ENCODE measurements at regions not wholly inside any gene's neighbourhood (a gene's known extent, or its start where the extent isn't known, plus 50 kb on each side); places are given as distances from the start of the nearest gene placed in this dataset.

DNA sequence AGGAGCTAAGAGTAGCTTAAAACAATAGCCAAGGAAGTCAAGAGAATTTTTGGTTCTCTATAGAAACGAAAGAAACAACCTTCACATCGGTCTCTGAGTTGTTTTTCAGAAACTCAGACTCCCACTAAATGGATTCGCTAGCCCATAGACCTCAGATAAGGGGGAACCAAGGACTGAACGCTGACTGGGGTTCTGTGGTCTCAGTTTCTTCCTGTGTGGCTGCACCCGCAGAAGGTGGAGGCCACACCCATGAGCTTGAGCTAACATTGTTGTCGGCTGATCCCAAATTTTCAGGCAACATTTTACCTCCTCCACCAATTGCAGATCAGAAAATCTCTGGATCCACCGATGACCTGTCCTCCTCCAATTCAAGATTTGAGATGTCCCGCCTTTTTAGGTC is 456.1 kb downstream of the AJAP1 start:
- no peaks in the 10 kb centered on the region for H3K36me3 ChIP-seq (replicated peaks in 1 of 2; ENCODE audit: control insufficient read depth in 1 of 2, insufficient read depth in 2 of 2, low read length in 2 of 2)
- Mint-ChIP-seq H3K27ac (no peak overlapping the region), H3K9me3 (peaks cover 0 to 15% (median 0%) of the 10 kb centered on the region in 7 donors), H3K36me3 (no peaks in the 10 kb centered on the region), H3K4me1 (no peaks in the 10 kb centered on the region), H3K27me3 (ENCODE audit: low read depth in 3 of 3) (peaks cover 0 to 1% (median 0%) of the 10 kb centered on the region in 3 donors), H3K4me3 (no peak overlapping the region)
- H3K27ac ChIP-seq (ENCODE audit: low read depth in 1 of 2, low read length in 2 of 2): no peak overlapping the region
- H3K27me3 ChIP-seq (ENCODE audit: control insufficient read depth in 2 of 2, insufficient read depth in 2 of 2, low read length in 2 of 2): no peaks in the 10 kb centered on the region
- no peaks in the 10 kb centered on the region for H3K4me1 ChIP-seq (ENCODE audit: control insufficient read depth in 1 of 2, insufficient read depth in 2 of 2, low read length in 2 of 2)
- no peaks in the 10 kb centered on the region for H3K79me2 ChIP-seq (ENCODE audit: insufficient read depth, low read length)
- H3K9me3 ChIP-seq (replicated peaks in 1 of 2; ENCODE audit: control insufficient read depth in 1 of 2, insufficient read depth in 1 of 2, low read length in 2 of 2): no peaks in the 10 kb centered on the region
- no peak for DNase-seq
- intact Hi-C loops (cut with micrococcal nuclease): no loop called here
- no peak overlapping the region for H3K4me3 ChIP-seq (replicated peaks in 1 of 3; ENCODE audit: low read depth in 2 of 3, low read length in 3 of 3)
- no peak overlapping the region for H3K9ac ChIP-seq (ENCODE audit: insufficient read depth, low read length, poor library complexity, severe bottlenecking)
- TF ChIP-seq, protein P1, sequence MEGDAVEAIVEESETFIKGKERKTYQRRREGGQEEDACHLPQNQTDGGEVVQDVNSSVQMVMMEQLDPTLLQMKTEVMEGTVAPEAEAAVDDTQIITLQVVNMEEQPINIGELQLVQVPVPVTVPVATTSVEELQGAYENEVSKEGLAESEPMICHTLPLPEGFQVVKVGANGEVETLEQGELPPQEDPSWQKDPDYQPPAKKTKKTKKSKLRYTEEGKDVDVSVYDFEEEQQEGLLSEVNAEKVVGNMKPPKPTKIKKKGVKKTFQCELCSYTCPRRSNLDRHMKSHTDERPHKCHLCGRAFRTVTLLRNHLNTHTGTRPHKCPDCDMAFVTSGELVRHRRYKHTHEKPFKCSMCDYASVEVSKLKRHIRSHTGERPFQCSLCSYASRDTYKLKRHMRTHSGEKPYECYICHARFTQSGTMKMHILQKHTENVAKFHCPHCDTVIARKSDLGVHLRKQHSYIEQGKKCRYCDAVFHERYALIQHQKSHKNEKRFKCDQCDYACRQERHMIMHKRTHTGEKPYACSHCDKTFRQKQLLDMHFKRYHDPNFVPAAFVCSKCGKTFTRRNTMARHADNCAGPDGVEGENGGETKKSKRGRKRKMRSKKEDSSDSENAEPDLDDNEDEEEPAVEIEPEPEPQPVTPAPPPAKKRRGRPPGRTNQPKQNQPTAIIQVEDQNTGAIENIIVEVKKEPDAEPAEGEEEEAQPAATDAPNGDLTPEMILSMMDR (IDR thresholded peaks at IDR 0.05): no peak
- 71% methylated on average over 5 of the region's 8 CpGs for WGBS (ENCODE audit: insufficient coverage)
- no peaks in the 10 kb centered on the region for H4K20me1 ChIP-seq (ENCODE audit: insufficient read depth, low read length)
- H2AFZ ChIP-seq (ENCODE audit: insufficient read depth, low read depth, low read length, poor library complexity, severe bottlenecking): no peak overlapping the region
- no peak overlapping the region for H3K4me2 ChIP-seq (replicated peaks; ENCODE audit: extremely low read depth, low read length, poor library complexity, severe bottlenecking)

DNA sequence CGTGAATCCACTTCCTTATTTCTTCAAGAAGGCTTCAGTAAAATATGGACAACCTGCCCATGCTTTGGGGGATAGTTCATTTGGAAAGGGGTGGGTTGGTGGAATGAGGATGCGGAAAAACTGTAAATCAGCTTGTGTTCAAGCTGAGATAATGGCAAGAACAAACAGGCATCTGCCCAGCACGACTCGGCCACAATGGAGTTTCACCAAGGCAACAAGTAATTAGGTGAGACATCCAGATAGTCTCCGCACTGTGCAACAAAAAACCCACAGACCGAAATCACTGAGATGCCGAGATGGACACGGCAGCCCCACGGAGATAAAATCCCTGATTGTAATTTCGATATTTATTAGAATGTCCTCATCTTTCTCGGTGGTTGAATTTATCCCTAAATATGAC is 455.2 kb downstream of the AJAP1 start:
- Histone ChIP-seq H3K4me1 (ENCODE audit: control insufficient read depth in 1 of 2, insufficient read depth in 2 of 2, low read length in 2 of 2) (no peaks in the 10 kb centered on the region), H3K36me3 (replicated peaks in 1 of 2; ENCODE audit: control insufficient read depth in 1 of 2, insufficient read depth in 2 of 2, low read length in 2 of 2) (no peaks in the 10 kb centered on the region), H3K4me2 (replicated peaks; ENCODE audit: extremely low read depth, low read length, poor library complexity, severe bottlenecking) (no peak overlapping the region), H3K27me3 (ENCODE audit: control insufficient read depth in 2 of 2, insufficient read depth in 2 of 2, low read length in 2 of 2) (no peaks in the 10 kb centered on the region), H3K9me3 (replicated peaks in 1 of 2; ENCODE audit: control insufficient read depth in 1 of 2, insufficient read depth in 1 of 2, low read length in 2 of 2) (no peaks in the 10 kb centered on the region), H3K9ac (ENCODE audit: insufficient read depth, low read length, poor library complexity, severe bottlenecking) (no peak overlapping the region), H4K20me1 (ENCODE audit: insufficient read depth, low read length) (no peaks in the 10 kb centered on the region), H2AFZ (ENCODE audit: insufficient read depth, low read depth, low read length, poor library complexity, severe bottlenecking) (no peak overlapping the region), H3K4me3 (replicated peaks in 1 of 3; ENCODE audit: low read depth in 2 of 3, low read length in 3 of 3) (no peak overlapping the region), H3K79me2 (ENCODE audit: insufficient read depth, low read length) (no peaks in the 10 kb centered on the region), H3K27ac (ENCODE audit: low read depth in 1 of 2, low read length in 2 of 2) (no peak overlapping the region)
- Mint-ChIP-seq H3K4me3 (no peak overlapping the region), H3K4me1 (no peaks in the 10 kb centered on the region), H3K36me3 (no peaks in the 10 kb centered on the region), H3K9me3 (peaks cover 0 to 19% (median 0%) of the 10 kb centered on the region in 7 donors), H3K27me3 (ENCODE audit: low read depth in 3 of 3) (peaks cover 0 to 1% (median 0%) of the 10 kb centered on the region in 3 donors), H3K27ac (no peak overlapping the region)
- TF ChIP-seq, protein P1 (IDR thresholded peaks at IDR 0.05): no peak
- 85% methylated on average over 7 of the region's 11 CpGs for WGBS (ENCODE audit: insufficient coverage)
- DNase-seq: no peak
- intact Hi-C loops (cut with micrococcal nuclease): no loop called here
